ENCODE measurements at regions not wholly inside any gene's neighbourhood (a gene's known extent, or its start where the extent isn't known, plus 50 kb on each side); places are given as distances from the start of the nearest gene placed in this dataset.

DNA sequence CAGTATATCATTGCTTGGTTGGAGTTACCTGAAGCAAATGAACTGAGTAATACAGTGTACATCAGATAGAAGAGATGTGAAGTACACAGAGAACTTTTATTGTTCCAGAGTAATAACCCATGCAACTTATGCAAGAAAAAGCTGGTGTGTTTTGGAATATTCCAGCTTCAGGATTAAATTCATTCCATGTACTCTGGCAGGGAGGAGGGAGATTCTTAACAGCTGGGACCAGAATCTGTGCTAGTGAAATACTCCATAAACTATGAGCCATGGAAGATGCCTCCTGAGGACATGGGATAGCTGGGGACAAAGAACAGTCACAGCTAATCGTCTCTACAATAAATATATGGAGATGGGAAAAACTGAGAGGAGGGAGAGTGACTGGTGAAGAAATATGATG lies 101.6 kb upstream of the OTUD4 start:
- Histone ChIP-seq H3K4me3 (no peak overlapping the region), H3K27me3 (replicated peaks in 1 of 7) (no peaks in the 10 kb centered on the region), H3K36me3 (no peaks in the 10 kb centered on the region), H3K4me1 (no peaks in the 10 kb centered on the region), H3K9me3 (no peaks in the 10 kb centered on the region), H3K27ac (no peak overlapping the region)
- intact Hi-C loops (cut with DNase I; ENCODE audit: low total_unique reads) = no loop called here
- TF ChIP-seq CTCF (IDR thresholded peaks at IDR 0.05 in 8 of 11, conservative IDR thresholded peaks at IDR 0.05 in 3 of 11) (no peak), POLR2A (IDR thresholded peaks at IDR 0.05) (no peak), POLR2AphosphoS5 (IDR thresholded peaks at IDR 0.05) (no peak)
- 66 to 92% (median 80%) methylated on average over 1 of the region's 1 CpG for WGBS, 5 donors
- no peak for DNase-seq

DNA sequence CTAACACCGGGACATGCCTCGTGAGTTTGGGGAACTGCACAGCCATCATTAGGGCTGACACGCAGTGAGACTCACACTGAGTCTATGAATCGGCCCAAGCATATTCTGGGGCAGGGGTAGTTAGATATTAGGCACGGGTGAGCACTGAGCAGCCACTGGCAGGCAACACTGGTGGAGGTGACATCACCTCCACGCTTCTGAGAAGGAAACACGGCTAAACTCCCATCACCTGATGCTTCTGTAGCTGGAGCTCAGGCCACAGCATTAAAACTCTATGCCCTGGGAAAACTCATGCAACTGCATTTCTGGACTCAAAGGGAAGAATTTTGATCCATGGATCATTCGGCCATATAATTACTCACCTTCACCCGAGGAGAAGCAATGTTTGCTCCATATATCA lies 100.8 kb upstream of the OTUD4 start:
- intact Hi-C loops (cut with DNase I; ENCODE audit: low total_unique reads) = no loop called here
- Histone ChIP-seq H3K4me3 (no peak overlapping the region), H3K36me3 (no peaks in the 10 kb centered on the region), H3K27me3 (replicated peaks in 1 of 7) (no peaks in the 10 kb centered on the region), H3K9me3 (no peaks in the 10 kb centered on the region), H3K27ac (no peak overlapping the region), H3K4me1 (no peaks in the 10 kb centered on the region)
- no peak for DNase-seq
- WGBS, 5 donors = 90 to 98% (median 93%) methylated on average over 9 of the region's 9 CpGs
- no peak for TF ChIP-seq CTCF (IDR thresholded peaks at IDR 0.05 in 8 of 11, conservative IDR thresholded peaks at IDR 0.05 in 3 of 11)
- TF ChIP-seq POLR2AphosphoS5 (IDR thresholded peaks at IDR 0.05) = no peak

DNA sequence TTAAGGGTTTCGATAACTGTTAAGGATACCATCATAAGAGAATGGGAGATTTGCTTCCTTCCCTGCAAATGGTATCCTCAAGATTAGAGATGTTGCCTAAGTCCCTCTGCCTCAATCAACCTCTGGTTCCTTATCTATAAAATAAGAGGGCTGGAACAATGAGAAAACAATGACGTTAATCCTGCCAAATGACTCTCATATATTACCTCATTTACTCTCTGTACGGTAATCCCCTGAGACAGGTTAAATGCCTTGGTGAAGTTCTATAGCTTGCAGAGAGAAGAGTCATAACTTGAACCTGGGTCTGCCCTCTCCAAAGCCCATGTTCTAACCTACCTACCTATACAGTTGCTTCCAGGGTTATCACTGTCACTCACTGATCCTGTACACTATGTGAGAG lies 100.2 kb upstream of the OTUD4 start:
- no peak for TF ChIP-seq POLR2AphosphoS5 (IDR thresholded peaks at IDR 0.05)
- TF ChIP-seq POLR2A (IDR thresholded peaks at IDR 0.05) = no peak
- no peak for TF ChIP-seq CTCF (IDR thresholded peaks at IDR 0.05 in 8 of 11, conservative IDR thresholded peaks at IDR 0.05 in 3 of 11)
- intact Hi-C loops (cut with DNase I; ENCODE audit: low total_unique reads) = no loop called here
- H3K4me3 ChIP-seq = no peak overlapping the region
- DNase-seq = no peak
- no peak overlapping the region for H3K27ac ChIP-seq
- 81 to 97% (median 88%) methylated on average over 3 of the region's 3 CpGs for WGBS, 5 donors
- no peaks in the 10 kb centered on the region for H3K27me3 ChIP-seq (replicated peaks in 1 of 7)
- H3K36me3 ChIP-seq = no peaks in the 10 kb centered on the region
- no peaks in the 10 kb centered on the region for H3K9me3 ChIP-seq
- no peaks in the 10 kb centered on the region for H3K4me1 ChIP-seq

- H3K4me1 ChIP-seq = no peaks in the 10 kb centered on the region
- no peak overlapping the region for H3K27ac ChIP-seq
- intact Hi-C loops (cut with DNase I; ENCODE audit: low total_unique reads) = no loop called here
- no peaks in the 10 kb centered on the region for H3K9me3 ChIP-seq
- TF ChIP-seq POLR2A (IDR thresholded peaks at IDR 0.05) = no peak
- TF ChIP-seq POLR2AphosphoS5 (IDR thresholded peaks at IDR 0.05) = no peak
- TF ChIP-seq CTCF (IDR thresholded peaks at IDR 0.05 in 8 of 11, conservative IDR thresholded peaks at IDR 0.05 in 3 of 11) = no peak
- DNase-seq = no peak
- no peaks in the 10 kb centered on the region for H3K27me3 ChIP-seq (replicated peaks in 1 of 7)
- WGBS, 5 donors = 57 to 74% (median 62%) methylated on average over 8 of the region's 8 CpGs
- H3K4me3 ChIP-seq = no peak overlapping the region
- no peaks in the 10 kb centered on the region for H3K36me3 ChIP-seq
Measured at GRCh38 chr4:145279122-145279960, 99.0 kb upstream of the OTUD4 start.
